ENCODE measurements at regions not wholly inside any gene's neighbourhood (a gene's known extent, or its start where the extent isn't known, plus 50 kb on each side); places are given as distances from the start of the nearest gene placed in this dataset.

- FAIRE-seq (no peak), DNase-seq (ENCODE audit: low spot score) (no peak)
Observed at GRCh38 chr2:9105601-9106337, 100.8 kb upstream of the ASAP2 start.

DNA sequence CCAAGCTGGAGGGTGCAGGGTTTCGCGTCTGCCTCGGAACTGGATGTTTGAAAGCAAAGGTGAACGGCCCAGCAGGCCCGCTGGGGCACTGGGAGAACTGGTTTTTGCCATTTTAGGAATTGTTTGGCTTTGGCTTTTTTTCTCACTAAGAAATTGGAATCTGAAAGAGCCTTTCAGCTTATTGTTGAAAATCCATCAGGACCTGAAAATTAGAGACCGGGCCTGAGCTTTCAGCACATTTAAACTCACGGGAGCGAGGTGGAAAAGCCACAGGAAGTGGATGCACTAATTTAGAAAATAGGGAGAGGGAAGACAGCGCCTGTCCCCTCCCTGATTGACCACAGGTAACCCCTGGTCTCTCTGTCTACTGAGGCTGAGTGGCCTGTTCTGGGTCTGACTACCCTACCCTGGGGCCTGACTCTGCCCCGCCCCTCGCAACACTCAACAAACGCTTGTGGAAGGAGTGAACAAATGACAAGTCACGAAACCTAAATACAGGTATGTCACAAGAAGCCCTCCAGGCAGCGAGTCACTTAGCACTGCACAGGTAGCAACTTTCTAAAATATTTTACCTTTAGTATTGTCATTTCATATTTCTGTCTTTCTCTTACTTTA is 100.3 kb upstream of the MBOAT2 start:
- DNase-seq (ENCODE audit: low spot score) (no peak), FAIRE-seq (no peak)

DNA sequence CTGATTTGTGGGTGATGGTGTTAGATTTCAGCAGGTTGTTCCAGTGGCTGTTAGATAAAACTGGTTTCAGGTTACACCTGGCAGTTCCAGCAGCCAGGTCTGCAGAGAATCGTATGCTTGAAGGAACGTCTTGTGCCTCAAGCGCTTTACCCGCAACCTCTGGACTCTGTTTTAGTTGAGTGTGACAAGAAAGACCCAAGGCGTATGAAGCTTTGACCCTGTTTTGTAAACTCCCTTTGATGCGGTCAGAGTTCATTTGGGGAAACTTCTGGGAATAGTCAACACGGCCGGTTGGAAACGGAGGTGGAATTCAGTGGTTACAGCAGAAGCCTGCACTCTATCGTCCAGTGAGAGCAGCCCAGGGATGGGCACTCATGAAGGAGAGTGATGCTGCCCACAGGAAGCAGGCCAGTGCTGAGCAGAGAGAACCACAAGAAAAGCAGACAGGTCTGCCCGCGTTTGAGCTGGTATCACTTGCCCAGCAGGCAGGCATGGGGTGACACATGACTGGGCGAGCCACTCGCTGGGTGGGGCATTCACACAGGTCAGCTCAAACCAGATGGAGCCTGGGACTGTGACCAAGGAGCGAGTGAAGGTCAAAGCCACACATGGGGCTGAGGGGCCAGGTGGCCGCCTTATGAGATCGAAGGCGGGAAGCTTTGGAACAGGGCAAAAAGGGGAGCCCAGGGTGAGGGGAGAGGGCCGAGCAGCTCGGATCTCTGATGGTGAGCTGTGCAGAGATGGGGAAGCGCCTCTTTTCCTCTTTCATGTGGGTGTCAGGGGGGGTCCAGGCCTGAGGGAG is 99.6 kb upstream of the MBOAT2 start:
- no peak for FAIRE-seq

DNA sequence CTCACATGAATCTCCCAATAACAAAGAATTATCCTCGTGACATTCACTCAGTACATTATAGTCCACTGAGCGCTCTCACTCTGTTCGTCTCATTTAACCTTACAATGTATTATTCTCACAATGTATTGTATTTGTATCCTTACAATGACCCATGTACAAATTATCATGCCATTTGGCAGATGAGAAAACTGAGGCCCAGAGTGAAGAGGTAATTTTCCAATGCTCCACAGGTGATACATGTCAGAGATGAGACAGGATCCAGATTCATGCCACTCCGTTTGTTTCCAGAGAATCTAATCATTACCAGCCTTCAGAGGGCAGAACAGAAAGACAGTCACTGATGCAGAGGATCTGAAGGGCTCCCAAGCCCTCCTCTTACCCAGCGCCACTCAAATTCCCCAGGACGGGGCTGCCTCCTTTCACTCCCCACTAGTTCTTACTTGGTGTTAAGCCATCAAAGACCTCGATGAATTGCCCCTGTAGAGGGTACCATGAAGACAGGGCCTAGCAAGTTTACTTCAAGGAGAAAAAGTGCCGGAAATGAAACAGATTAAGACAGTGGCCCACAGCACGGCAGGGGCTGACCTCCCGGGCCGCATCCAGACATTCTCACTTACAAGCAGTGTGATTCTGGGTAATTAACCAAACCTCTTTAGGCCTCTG is 98.4 kb upstream of the MBOAT2 start:
- FAIRE-seq (no peak), DNase-seq (ENCODE audit: low spot score) (no peak)

More for the DNA sequence above, 99.6 kb upstream of the MBOAT2 start:
- no peak for DNase-seq (ENCODE audit: low spot score)

DNA sequence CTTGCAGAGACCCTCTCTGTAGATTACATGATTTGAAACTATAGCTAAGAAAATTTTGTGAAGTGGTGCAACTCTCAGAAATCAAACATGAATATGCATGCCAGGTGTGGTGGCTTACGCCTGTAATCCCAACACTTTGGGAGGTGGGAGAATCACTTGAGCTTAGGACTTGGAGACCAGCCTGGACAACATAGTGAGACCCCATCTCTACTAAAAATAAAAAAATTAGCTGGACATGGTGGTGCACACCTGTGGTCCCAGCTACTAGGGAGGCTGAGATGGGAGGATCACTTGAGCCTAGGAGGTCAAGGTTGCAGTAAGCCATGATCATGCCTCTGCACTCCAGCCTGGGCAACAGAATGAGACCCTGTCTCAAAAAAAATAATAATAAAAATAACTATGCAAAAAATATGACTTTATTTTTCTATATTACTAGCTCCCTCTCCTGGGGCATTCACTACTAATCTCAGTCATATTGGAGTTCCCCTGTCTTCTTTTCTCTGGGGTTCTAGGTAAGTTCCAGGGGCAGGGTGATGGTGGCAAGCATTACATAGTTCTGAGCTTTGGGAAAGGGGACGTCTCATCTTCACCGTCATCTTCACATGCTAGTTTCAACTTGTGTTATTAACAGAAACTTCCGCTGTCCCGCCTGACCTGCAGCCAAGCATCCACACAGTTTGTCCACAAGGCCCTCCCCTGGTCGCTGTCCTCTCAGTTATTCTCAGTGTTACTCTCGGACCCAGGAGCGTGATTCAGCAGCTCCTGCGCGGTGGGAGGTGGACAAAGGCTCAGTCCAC is 96.8 kb upstream of the MBOAT2 start:
- no peak for FAIRE-seq
- DNase-seq (ENCODE audit: low spot score): no peak

- DNase-seq (ENCODE audit: low spot score): peak; percentile 27
- FAIRE-seq: no peak
Observed at GRCh38 chr2:9099341-9099751, 95.9 kb upstream of the MBOAT2 start.

GRCh38 chr2:9097892-9098291 is 94.4 kb upstream of the MBOAT2 start:
- no peak for FAIRE-seq
- DNase-seq (ENCODE audit: low spot score): no peak

GRCh38 chr2:9097239-9097638 is 93.8 kb upstream of the MBOAT2 start:
- FAIRE-seq (peak; percentile 5), DNase-seq (ENCODE audit: low spot score) (no peak)

- FAIRE-seq: no peak
- DNase-seq (ENCODE audit: low spot score): no peak
Observed at GRCh38 chr2:9096761-9097160, 93.3 kb upstream of the MBOAT2 start.

DNA sequence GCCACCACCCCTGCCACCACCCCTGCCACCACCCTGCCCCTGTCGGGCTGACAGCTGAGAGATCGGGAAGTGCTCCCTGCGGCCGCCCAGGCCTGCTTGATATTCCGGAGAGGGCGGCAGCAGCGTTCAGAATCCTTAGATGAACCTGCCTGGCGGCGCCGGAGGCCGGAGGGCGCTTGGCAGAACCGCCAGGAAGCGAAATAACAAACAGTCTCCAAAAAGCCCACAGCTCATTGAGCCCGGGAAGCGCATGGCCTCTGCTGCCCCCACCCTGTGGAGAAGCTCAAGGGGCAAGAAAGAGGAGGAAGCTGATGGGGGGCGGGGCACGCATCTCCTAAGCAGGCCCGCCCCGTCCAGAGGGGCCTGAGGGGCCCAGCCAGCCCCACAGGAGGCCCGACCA is 92.2 kb upstream of the MBOAT2 start:
- FAIRE-seq: no peak
- no peak for DNase-seq (ENCODE audit: low spot score)

- no peak for DNase-seq (ENCODE audit: low spot score)
- FAIRE-seq: no peak
Observed at GRCh38 chr2:9095226-9095625, 91.7 kb upstream of the MBOAT2 start.

GRCh38 chr2:9094117-9094516 is 90.6 kb upstream of the MBOAT2 start:
- FAIRE-seq: no peak
- no peak for DNase-seq (ENCODE audit: low spot score)

DNA sequence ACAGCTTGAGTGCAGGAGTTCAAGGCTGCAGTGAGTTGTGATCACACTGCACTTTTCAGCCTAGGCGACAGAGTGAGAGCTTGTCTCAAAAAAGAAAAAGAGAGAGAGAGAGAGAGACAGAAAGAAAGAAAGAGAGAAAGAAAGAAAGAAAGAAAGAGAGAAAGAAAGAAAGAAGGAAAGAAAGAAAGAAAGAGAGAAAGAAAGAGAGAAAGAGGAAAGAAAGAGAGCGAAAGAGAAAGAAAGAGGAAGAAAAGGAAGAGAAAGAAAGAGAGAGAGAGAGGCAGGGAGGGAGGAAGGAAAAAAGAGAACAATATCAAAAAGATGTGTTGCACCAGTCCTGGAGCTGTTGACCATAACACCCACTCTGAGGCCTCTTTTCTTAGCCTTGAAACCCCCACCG is 89.8 kb upstream of the MBOAT2 start:
- DNase-seq (ENCODE audit: low spot score) (no peak), FAIRE-seq (no peak)

GRCh38 chr2:9092383-9093282 is 89.1 kb upstream of the MBOAT2 start:
- no peak for FAIRE-seq
- no peak for DNase-seq (ENCODE audit: low spot score)

DNA sequence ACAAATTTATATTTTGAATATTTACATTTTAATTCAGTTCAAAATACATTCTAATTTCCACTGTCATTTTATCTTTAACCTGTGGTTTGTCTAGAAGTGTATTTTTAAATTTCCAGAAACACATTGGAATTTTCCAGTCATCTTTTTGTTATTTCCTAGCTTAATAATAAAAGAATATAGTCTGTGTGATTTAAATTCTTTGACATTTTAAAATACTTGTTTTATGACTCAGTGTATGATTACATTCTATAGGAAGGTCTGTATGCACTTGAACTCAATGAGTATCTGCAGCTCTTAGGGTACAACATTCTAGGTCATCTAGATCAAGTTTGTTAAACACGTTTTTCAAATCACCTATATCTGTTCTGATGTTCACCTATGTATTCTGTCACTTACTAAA is 88.3 kb upstream of the MBOAT2 start:
- DNase-seq (ENCODE audit: low spot score) (no peak), FAIRE-seq (no peak)

DNA sequence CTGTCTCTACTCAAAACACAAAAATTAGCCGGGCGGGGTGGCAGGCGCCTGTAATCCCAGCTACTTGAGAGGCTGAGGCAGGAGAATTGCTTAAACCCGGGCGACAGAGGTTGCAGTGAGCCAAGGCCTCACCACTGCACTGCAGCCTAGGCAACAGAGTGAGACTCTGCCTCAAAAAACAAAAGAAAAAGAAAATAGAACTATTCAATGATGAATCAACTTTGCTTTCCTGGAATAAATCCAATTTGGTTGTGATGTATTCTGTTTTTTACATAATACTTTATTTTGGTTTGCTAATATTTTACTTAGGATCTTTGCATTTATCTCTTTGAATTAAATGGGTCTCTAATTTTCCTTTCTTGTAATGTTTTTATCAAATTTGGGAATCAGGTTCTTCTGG is 86.3 kb upstream of the MBOAT2 start:
- DNase-seq (ENCODE audit: low spot score) (no peak), FAIRE-seq (no peak)

DNA sequence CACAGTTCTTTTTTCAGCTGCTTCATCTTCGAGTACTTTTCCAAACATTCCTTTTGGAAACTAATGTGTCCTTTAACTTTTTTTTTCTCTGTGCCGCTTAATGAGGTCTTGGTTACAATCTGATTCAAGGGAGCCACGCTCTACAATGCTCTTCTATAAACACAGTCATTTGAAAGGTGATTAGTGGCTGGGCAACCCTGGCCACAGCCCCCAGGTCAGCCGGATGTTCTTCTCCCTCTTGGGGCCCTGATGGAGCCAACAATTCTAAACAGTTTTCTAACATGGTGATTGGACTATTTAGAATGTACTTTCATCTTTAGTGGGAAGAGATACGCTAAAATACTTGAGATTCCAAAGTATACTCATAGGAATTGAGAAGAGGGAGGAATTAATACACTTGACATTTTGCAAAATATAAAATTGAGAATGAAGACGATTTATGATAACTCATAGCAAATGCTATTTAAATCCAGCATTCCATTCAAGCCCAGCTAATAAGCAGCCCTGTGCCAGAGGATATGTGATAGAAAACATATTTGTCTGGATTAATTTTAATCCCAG is 83.7 kb upstream of the MBOAT2 start:
- FAIRE-seq (no peak), DNase-seq (ENCODE audit: low spot score) (peak; percentile 35)

DNA sequence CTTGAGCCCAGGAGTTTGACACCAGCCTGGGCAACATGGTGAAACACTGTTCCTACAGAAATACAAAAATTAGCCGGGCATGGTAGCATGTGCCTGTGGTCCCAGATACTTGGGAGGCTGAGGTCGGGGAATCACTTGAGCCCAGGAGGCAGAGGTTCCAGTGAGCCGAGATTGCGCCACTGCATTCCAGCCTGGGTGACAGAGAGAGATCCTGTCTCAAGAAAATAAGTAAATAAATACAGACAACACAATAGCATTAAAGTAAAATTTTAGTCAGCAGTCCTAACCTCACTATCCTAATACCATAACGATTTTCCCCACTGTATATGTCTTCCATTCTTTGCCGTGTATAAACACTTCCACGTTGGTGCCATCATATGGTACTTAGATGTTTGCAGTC is 83.0 kb upstream of the MBOAT2 start:
- no peak for DNase-seq (ENCODE audit: low spot score)
- FAIRE-seq: no peak

GRCh38 chr2:9085353-9085752 is 81.9 kb upstream of the MBOAT2 start:
- DNase-seq (ENCODE audit: low spot score) (no peak), FAIRE-seq (no peak)

DNA sequence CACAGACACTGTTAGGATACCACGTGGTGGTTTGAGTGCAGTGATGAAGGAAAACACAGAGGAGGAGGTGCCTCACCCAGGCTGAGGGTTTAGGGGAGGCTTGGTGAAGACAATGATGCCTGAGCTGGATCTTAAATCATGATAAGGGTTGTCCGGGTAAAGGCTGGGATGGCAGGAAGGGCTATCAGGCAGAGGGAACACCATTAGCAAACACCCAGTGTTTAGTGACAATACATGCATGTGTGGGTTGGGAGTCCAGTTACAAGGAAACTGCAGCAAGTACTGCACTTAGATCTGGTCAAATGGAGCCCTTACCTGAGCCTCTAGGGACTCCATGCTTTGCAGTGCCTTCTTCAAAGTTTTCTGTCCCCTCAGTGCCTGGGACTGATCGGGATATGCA is 79.8 kb upstream of the MBOAT2 start:
- FAIRE-seq (no peak), DNase-seq (ENCODE audit: low spot score) (no peak)
